NCI-H1694 treated with DMSO at 0.1 percent for 48 hours (cell line): ENCODE measurements at regions not wholly inside any gene's neighbourhood (a gene's known extent, or its start where the extent isn't known, plus 50 kb on each side); places are given as distances from the start of the nearest gene placed in this dataset.

Source experiments
- DNase-seq: peaks from one replicate; lab custom pipeline; 2025; lab: John Stamatoyannopoulos, UW

DNA sequence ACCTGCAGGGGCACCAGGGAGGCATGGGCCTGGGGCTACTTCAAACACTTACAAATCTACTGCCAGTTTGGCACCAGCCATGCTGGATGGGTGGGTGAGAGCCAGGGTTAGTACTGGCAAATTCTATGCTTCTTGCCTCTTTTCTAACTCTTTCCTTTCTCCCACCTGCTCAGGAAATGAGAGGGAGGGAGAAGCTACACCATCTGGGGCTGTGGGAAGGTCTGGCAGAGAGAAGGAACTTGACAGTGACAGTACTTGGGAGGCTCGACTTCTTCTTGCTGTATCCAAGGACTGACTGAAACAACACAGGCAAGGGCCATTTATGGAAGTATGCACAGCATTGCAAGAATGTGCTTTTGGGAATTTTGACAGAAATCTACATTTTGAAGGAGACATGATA, 149.6 kb upstream of the DYRK2 start:
- no peak for DNase-seq

DNA sequence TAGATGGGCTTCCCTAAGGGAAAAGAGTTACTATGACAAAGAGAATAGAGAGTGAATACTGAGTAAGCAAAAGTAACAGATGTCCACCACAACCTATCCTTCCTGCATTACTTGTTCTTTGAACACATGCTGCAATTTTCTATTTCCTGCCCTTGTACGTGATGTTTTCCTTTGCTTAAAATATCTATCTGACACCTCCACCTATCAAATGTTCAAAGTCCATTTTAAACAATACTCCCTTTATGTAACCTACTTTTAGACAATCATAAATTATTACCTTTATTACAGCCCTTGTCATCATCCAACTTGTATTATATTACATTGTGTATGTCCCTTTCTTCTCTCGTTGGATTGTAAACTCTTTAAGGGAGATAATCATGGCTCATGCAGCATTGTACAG, 147.2 kb upstream of the DYRK2 start:
- no peak for DNase-seq

DNA sequence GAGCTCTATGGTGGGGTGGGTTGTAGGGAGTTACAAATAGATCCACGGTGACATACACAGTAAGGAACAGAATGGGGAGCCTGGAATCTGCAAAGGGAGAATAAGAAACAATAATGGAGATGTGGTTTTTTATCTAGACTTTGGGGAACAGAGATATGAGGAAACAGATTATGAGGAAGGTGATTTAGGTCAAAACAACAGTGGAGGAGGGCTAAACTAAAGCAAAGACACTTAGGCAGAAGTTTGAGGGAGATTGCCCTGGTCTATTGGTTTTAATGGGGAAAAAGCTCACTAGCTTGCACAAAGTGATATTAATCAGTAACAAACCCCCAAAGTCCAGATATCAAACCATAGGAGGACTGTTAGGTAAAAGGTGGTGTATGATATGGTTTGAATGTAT, 144.5 kb upstream of the DYRK2 start:
- no peak for DNase-seq

DNA sequence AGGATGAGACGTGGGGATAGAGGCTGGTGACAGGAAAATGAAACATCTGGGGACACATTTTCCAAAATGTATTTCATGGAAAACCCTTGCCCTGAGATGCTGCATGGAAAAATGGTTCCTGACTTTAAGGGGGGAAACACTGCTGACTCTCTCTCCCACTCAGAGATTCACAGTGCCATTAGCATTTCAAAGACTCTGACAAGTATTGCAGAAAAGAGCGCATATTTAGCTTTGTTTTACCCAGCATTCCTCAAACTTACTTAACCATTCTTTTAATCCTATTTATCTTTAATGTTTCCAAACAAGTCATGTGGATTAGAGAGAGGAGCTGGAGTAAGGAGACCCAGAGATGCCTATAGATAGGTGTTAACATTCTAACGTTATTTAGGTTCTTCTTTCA, 141.8 kb upstream of the DYRK2 start:
- no peak for DNase-seq

DNA sequence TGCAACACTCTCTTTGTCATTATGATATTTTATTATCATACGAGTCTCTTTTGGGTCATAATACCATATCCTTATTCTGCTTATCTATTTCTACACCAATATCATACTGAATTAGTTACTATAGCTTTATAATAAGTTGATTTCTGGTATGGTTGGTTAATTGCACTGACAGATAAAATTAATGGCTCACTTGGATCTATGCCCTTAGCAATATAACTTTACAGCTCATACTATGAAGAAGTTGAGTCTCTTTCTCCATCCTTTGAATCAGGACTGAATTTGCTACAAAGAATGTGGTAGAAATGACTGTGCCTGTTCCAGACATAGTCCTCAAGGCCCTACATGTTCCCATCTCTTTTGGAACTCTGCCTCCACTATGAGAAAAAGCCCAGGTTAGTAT, 139.7 kb upstream of the DYRK2 start:
- no peak for DNase-seq

DNA sequence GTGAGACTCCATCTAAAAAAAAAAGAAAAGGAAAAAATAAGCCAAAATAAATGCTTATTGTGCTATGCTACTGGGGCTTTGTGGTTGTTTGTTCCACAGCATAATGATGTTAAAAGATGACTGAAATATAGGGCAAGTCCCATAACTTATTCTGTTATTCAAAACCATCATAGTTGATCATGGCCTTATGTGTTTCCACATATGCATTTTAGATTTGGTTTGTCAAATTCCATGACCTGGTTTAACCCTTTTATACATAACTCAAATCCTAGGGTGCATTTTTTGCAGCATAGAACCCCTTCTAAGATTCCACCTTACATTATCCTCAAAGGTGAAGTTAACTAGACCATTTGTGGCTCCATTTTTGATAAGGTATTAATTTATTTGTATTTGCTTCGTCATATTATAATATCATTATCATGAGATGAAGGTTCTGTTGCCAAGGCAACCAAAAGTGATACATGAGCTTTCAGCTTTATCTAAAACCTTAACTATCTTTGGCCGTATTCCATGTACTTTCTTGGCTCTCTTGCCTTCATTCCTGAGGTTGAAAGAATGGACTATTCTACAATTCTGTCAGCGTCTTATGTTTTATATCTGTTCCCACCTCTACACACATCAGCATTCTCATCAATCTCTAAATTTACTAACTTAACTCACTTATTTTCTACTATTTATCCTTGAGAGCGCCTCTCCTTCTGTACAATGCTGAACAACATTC, 138.7 kb upstream of the DYRK2 start:
- no peak for DNase-seq

DNA sequence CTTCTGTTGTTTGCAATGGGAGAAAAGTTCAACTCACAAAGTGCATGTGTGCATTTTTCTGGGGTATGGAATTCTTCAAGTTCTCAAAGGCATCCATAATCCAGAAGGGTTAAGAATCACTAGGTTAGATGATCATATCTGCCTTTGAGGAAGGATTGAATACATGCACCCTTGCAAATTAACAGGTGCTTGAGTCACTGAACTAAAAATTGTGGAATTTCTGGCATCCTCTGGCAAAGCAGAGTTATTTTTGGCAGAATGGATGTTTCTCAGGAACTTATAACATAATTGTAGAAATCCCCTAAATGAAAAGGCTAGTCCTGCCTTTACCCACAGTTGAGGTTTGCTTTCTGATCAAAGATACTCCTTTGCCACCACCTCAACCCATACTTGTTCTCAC, 136.5 kb upstream of the DYRK2 start:
- DNase-seq: no peak

DNA sequence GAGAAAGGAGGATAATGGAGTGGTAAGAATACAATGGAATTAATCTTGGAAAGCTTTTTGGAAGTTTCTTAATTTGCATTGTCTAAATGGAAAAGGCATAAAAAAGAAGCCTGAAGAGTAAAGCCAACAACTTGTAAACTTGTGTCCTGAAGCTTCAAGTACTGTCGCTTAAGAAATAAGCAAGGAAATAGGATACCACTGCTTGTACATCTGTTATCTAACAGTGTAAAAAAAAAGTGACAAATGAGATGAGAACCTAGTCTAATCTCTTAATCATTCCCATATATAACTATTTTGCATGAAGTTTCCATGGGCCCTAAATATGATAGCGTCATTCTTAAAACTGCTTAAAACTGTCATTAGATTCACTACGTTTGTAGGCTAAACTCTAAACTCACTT, 134.0 kb upstream of the DYRK2 start:
- DNase-seq: no peak

DNA sequence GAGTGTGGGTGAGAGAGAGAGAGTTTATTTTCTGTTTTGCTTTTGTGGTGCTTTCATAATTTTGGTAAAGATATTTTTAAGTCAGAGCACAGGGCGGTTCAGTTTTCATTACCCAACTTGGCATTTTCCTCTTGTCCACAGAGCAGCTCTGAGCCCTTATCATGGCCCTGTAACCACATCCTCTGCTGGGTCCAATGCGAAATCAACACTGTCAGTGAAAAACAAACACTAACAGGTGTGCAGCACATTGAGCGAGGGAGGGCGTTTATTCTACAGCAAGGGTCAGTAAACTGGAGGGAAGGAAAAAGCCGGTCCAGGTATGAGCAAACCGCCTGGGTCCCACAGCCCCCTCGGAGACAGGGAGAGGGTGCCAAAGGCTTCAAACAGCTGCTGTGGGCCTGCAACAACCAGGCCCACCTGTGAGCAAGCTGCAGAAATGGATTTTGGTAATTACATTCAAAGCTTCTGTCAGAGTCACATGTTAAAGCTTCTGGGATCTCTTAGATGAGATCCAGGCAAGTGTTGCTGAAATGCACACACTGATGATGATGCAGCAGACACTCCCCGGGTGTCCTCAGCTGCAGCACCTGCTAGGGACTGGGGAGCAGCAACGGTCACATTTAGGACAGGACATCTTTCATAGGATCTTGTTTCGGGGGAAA, 132.7 kb upstream of the DYRK2 start:
- DNase-seq: no peak

DNA sequence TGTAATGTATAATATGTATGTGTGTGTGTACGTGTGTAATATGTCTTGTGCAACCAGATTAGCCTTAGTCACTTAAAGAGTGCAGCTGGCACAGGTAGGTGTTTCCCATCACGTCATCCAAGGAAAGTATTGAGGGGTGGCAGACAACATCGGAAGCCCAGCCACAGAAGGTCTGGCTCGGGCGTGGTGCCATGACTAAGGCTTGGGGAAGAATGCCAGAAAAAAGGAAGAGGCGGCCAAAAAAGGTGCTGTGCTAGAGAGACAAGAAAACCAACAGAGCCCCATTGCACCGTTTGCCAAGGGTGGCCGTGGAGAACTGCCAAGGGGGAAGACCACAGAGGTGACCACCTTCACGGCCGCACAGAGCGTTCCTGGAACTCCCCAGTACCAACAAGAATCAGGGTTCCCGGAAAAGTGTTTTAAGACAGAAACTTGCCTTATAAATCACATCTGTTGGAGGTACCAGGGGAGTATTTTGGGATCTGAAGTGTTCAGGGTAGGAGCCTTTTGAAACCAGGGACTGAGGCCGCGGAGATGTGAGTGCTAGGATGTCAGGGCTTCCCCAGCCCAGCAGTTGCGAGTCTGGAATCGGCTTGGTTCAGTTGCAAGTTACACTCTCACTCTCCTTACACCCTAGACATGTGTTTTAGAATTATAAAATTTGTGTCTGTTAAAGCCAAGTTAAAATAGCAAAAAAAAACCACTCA, 131.2 kb upstream of the DYRK2 start:
- peak; percentile 26 for DNase-seq

DNA sequence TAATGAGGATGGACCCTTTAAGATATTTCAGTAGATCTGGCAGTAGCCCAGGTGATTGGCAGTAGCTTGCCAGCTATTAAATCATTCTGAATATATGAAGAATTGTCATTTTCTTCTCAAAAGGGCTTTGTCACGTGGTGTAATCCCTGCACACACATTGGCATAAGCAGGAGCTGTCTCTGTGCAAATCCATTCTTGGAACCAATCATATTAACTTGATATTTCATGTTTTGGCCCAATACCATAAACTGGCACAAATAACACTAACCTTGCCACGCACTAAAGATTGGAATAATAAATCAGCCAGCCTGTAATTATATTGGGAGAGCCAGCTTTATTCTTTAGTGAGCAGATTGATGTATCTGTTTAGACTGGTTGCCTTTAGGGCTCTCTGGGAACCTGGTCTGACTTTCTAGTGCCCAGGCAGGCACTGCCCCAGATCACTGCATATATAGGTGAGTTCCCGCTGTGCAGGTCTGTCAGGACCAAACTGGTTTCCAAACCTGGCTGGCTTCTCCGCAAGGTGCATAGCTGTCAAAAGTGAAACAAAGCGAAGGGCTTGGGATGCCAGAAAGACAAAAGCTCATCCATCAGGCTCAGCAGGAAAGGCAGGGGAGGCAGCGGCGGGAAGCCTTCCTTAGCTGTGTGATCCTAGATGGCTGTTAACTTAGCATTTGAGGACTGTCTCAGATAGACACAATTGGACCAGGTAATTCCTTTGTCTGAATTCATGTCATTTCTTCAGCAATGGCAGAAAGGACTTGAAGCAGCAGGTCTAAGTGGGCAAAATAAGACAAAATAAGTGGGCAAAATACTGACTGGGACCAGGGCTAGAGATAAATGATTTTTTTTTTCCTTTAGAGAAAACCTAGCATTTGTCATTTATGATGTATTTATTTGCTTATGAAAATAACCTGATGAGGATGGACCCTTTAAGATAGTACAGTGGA, 128.8 kb upstream of the DYRK2 start:
- DNase-seq: no peak

DNA sequence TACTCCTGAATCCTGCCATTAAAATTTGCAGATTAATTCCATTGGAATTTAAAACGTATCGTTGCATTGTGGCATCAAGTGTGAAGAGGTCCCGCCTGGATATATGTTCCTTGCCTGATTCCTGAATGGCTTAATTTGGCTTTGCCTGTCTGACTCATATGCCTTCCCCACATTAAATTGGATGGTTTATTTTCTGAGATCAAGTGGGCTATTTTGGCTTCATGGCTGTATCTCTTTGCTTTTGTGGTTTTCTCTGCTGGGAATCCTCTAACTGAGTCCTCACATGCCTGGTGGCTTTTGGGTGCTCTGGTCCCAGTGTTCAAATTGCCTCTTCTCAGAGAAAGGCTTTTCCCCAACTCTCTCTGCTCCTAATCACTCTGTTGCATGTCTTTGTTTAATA, 127.9 kb upstream of the DYRK2 start:
- no peak for DNase-seq

DNA sequence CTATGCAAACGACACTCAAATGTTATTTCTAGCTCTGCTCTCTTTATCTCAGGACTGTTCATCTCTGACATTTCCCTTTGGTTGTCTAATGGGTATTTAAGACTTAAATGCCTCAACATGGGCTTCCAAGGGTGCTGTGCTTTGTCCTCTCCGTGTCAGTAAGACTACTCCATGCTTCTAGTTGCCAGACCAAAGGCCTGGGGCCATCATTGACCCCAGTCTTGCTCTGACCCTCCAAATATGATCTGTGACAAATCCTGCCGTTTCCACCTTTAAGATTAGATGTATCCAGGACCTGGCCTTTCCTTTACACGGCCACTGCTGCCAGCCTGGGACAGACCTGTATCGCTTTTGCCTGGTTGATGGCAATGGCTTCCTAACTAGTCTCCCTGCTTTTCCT, 126.3 kb upstream of the DYRK2 start:
- no peak for DNase-seq

DNA sequence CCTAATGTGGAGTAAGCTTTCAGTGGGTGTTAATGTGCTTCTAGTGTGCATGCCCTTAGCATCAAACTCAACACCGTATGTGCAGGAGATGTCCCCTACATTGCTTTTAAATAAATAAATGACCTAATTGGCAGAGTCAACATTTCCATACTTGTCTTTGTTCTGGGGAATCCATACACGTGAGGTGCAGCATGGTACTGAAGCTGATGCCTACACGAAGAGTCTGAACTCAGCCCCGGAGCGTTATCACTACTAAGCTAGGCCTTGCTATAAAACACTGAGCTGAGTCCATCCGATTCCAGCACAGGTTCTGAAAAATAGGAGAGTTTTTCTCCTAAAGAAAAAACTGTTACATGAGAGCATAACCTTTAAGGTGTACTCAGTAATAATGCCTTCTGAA, 125.0 kb upstream of the DYRK2 start:
- no peak for DNase-seq

DNA sequence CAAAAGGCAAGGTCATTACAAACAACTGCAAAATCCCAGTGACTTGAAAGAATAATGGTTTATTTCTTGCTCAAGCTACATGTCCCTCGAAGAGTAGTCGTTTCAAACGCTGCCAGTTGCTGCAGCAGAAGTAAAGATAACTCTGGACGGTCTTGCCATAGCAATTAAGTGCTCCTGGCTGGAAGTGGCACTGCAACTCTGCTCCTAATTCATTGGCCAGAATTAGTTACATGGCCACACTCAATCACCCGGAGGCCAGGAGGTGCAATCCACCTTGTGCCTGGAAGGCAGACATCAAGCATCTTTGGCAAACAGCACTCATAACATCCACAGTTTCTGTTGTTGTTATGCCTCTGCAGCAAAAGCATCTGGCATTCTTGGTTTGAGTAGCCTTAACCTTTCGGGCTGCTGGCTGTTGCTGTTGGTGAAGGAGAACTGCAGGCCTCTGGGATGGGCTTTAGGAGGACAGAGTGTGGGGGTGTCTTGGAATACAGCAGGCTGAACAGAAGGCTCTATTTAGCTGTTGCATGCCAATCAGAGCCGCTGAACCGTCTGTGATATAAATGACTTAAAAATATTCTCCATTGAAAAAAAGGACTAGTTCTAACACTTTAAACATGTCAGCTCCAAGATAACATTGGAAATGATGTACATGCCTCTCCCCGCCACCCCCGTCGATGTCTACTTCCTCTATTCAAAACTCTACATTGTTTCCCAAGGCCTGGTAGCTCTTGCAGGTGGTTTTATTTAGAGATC, 123.5 kb upstream of the DYRK2 start:
- peak; percentile 33 for DNase-seq

DNA sequence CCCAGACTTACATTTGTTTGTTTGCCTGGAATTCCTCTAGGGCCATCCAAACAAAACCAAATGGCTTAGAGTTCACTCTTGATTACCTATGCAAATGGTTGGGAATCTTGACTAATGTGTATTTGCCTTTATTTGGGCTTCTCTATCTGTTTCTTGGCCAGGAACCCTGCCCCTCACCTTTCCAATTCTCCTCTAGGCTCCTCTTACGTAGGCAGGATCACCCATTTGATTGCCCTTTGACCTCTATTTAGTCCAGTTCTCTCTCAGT, 123.0 kb upstream of the DYRK2 start:
- no peak for DNase-seq

DNA sequence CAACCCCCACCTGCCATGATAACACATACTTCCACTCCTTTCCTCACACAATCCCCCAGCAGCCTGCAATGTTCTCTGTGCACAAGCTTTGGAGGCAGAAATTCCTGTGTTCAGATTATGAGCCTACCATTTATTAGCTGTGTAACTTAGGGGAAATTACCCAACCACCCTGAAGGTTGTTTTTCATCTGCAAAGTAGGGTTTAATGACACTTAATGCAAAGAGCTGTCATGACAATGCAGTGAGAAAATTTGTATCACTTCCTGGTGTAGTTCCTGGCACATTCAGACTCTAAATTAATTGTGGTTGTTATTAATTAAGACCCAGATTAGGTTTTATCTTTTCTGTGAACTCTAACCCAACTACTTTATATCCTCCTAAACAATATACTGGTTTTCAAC, 122.4 kb upstream of the DYRK2 start:
- DNase-seq: no peak

DNA sequence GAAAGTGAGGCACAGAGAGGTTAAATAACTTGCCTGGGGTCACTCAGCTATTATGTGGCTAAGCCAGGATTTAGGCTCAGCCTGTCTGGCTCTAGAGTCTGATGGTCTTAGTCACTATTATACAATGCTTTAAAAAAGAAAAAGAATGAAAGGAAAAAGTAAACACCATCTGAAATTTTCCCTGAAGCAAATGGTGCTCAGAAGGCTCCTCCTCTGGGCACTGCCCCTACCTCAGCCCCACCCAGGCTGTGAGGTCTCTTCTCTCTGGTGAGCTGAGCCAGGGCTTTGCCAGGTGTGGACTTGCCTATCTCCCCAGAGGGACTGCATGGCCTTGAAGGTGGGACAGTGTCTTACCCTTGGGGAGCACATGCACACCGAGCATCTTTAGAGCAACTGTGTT, 117.5 kb upstream of the DYRK2 start:
- DNase-seq: no peak

DNA sequence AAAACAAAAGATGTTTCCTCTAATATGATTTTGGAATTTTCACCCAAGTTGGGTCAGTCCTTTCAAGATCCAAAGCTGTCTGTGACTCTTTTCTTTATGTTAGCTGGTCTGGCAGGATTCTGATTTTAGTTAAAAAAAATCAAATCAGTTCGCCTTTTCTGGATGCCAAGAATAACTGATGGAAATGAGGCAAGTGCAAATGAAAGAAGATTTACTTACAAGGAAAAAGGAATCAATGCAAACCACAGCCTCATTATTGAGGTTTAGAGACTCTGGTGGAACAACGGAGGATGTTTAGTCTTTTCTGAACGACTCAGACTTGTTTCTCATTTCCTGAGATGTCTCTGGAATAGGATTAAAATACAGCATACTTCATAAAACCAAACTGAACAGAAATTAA, 117.0 kb upstream of the DYRK2 start:
- no peak for DNase-seq

DNA sequence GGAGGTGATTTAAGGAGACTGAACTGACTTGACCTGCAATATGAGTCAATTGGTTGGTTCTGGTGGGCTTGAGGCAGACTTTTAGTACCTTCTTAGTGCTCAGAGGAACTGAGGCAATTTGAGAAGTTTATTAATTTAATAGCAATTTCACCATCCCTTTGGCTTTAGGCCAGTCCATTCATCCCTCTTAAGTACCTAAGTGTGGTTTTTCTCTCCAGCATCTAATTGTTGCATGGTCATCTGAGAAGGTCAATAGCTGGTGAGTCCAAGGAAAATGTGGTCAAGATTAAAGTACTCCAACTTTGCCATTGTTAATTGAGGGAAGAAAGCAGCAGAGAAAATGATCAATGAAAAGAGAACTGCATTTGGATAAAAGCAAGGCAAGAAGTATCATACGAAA, 115.4 kb upstream of the DYRK2 start:
- DNase-seq: no peak

DNA sequence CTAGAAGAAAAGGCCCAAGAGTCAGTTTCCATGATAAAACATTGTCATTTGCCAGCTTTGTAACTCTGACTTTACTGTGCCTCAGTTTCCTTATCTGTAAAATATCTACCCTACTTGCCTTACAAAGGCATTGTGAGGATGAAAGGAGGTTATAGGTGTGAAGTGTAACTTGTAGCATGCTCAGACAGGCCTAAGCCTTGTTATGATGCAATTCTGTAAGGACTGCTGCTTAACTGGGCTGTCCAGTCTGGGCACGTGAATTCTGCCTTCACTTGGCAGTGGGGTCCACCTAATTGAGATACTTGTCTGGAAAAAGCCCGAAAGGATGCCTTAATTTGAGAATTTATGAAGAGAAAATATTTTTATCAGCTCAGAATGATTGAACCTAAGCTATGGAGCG, 114.5 kb upstream of the DYRK2 start:
- no peak for DNase-seq

DNA sequence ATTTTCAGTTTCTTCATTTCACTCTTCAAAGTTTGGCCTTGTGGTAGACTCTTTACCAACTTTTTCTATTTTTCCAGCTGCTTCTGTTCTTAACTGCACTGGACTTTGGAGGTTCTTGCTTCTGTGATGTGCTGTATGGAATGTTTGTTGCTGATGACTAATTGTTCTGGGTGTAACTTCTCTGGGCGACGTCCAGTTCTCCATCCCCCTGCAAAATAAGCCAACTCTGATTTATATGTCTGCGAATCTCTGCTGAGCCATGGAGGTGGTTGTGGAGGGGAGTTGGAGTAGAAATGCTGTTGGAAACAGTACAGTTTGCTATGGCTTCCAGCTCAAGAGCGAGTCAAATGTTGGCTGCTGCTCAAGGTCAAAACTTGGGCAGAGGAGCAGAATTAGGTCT, 113.9 kb upstream of the DYRK2 start:
- DNase-seq: no peak
